Smooth muscle cell (in vitro differentiated cells): ENCODE measurements at regions not wholly inside any gene's neighbourhood (a gene's known extent, or its start where the extent isn't known, plus 50 kb on each side); places are given as distances from the start of the nearest gene placed in this dataset.
"Not testable (repeated sequence)": the region's sequence is repeated elsewhere in the genome, so short reads cannot be mapped to it uniquely, and the experiment has no call there.

ENCODE experiments used
- DNase-seq: peaks from one replicate; lab custom pipeline; 2025; ENCODE audit not compliant: unreplicated experiment; lab: John Stamatoyannopoulos, UW
- H2AFZ ChIP-seq: fragments of 200-600 bp; sonication (generic); 2 replicates; pipeline ENCODE4 v1.6.0; 2016; ENCODE audit warnings: antibody characterized with exemption, low read depth, mild to moderate bottlenecking
- H3F3A ChIP-seq: fragments of 200-600 bp; sonication (generic); 2 replicates; pipeline ENCODE4 v1.6.0; 2017; ENCODE audit warnings: antibody characterized with exemption, low read depth
- H3K27ac ChIP-seq: fragments of 200-600 bp; sonication (generic); 2 replicates; pipeline ENCODE4 v1.5.1; 2016; ENCODE audit warnings: low read depth, mild to moderate bottlenecking
- H3K27me3 ChIP-seq: fragments of 200-600 bp; sonication (generic); 2 replicates; pipeline ENCODE4 v1.6.1; 2016; ENCODE audit warnings: low read depth, mild to moderate bottlenecking
- H3K36me3 ChIP-seq: fragments of 200-600 bp; sonication (generic); 2 replicates; pipeline ENCODE4 v1.5.1; 2016; ENCODE audit warnings: low read depth
- H3K4me1 ChIP-seq: fragments of 200-600 bp; sonication (generic); 2 replicates; pipeline ENCODE4 v1.5.1; 2016; ENCODE audit warnings: low read depth
- H3K4me2 ChIP-seq: fragments of 200-600 bp; sonication (generic); 2 replicates; pipeline ENCODE4 v1.6.0; 2016; ENCODE audit warnings: mild to moderate bottlenecking
- H3K4me3 ChIP-seq: fragments of 200-600 bp; sonication (generic); 2 replicates; pipeline ENCODE4 v1.5.1; 2016; ENCODE audit warnings: mild to moderate bottlenecking
- H3K79me2 ChIP-seq: fragments of 200-600 bp; sonication (generic); 2 replicates; pipeline ENCODE4 v1.6.0; 2016; ENCODE audit warnings: low read depth, mild to moderate bottlenecking
- H3K9ac ChIP-seq: fragments of 200-600 bp; sonication (generic); 2 replicates; pipeline ENCODE4 v1.6.0; 2016; ENCODE audit warnings: low read depth
- H3K9me3 ChIP-seq: fragments of 200-600 bp; sonication (generic); replicated peaks from 2 replicates; pipeline ENCODE4 v1.5.1; 2016; ENCODE audit warnings: low read depth
- H4K20me1 ChIP-seq: fragments of 200-600 bp; sonication (generic); 2 replicates; pipeline ENCODE4 v1.6.0; 2016; ENCODE audit warnings: low read depth
- WGBS: methylation state at CpG from one replicate; pipeline ENCODE4 v1.1.7; 2016; ENCODE audit warnings: low lambda C conversion rate; 5-methylcytosine and 5-hydroxymethylcytosine counted together
- TF ChIP-seq, protein P1 (sequence below): fragments of 200-600 bp; sonication (generic); IDR thresholded peaks from 2 replicates; pipeline ENCODE4 v1.5.1; 2017; ENCODE audit warnings: borderline replicate concordance, mild to moderate bottlenecking, antibody characterized with exemption; ENCODE audit not compliant: insufficient read depth, poor library complexity, severe bottlenecking

DNA sequence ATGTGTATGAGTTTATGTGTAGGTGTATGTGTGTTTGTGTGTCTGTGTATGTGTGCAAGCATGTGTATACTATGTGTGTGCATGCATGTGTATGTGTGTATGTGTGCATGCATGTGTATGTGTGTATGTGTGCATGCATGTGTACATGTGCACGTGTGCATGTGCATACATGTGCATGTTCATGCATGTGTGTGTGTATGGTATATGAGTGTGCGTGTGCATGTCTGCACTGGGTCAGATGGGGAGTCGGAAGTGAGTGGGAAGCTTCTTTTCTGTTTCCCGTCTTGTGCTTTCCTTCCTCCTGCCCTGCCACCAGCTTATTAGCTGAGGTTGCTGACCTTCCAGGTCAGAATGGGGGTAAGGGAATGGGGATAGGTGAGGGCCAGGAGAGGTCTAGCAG, 174.7 kb downstream of the MAP2K4 start:
- WGBS: 69% methylated on average over 4 of the region's 4 CpGs
- TF ChIP-seq, protein P1, sequence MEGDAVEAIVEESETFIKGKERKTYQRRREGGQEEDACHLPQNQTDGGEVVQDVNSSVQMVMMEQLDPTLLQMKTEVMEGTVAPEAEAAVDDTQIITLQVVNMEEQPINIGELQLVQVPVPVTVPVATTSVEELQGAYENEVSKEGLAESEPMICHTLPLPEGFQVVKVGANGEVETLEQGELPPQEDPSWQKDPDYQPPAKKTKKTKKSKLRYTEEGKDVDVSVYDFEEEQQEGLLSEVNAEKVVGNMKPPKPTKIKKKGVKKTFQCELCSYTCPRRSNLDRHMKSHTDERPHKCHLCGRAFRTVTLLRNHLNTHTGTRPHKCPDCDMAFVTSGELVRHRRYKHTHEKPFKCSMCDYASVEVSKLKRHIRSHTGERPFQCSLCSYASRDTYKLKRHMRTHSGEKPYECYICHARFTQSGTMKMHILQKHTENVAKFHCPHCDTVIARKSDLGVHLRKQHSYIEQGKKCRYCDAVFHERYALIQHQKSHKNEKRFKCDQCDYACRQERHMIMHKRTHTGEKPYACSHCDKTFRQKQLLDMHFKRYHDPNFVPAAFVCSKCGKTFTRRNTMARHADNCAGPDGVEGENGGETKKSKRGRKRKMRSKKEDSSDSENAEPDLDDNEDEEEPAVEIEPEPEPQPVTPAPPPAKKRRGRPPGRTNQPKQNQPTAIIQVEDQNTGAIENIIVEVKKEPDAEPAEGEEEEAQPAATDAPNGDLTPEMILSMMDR: no peak

DNA sequence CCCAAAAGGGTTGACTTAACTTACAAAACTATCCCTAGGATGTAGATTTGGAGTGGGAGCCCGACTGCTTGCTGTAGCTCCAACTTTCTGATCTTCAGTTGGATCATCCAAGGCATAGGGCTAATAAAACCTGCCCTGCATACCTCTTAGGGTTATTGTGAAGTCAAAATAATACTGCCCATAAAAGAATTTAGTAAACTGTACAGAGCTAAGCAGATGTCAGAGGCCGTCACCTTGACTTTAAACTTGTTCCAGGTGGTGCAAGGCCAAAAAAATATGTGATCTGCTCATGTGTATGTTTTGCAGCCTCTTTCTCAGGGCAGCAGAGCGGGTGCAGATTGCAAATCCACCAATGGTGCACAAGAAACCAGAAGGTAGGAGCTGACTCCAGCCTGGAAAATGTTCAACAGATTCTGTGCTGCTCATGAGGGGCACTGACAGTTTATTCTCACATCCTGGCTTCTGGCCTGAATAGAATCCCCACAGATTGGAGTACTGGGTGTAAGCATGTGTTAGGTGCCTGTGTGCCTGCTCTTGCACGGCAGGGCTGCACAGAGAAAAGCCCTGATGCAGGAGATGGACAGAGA, 180.7 kb downstream of the MAP2K4 start:
- no peaks in the 10 kb centered on the region for H3K79me2 ChIP-seq
- H3K36me3 ChIP-seq: no peaks in the 10 kb centered on the region
- H3K4me2 ChIP-seq: no peak overlapping the region
- no peak overlapping the region for H3K4me3 ChIP-seq
- no peak overlapping the region for H2AFZ ChIP-seq
- no peaks in the 10 kb centered on the region for H4K20me1 ChIP-seq
- TF ChIP-seq, protein P1: no peak
- H3K27ac ChIP-seq: no peak overlapping the region
- H3K9ac ChIP-seq: no peak overlapping the region
- H3K9me3 ChIP-seq: no peaks in the 10 kb centered on the region
- H3F3A ChIP-seq: no peaks in the 10 kb centered on the region
- no peaks in the 10 kb centered on the region for H3K27me3 ChIP-seq
- H3K4me1 ChIP-seq: no peaks in the 10 kb centered on the region
- WGBS: 92% methylated on average over 4 of the region's 4 CpGs
- DNase-seq: no peak

More for the DNA sequence above, 174.7 kb downstream of the MAP2K4 start:
- no peaks in the 10 kb centered on the region for H3K79me2 ChIP-seq
- H3K4me1 ChIP-seq: no peaks in the 10 kb centered on the region
- H3K4me3 ChIP-seq: no peak overlapping the region
- H4K20me1 ChIP-seq: no peaks in the 10 kb centered on the region
- no peaks in the 10 kb centered on the region for H3K27me3 ChIP-seq
- no peaks in the 10 kb centered on the region for H3K36me3 ChIP-seq
- DNase-seq: no peak
- H3K4me2 ChIP-seq: no peak overlapping the region
- H3K9me3 ChIP-seq: no peaks in the 10 kb centered on the region
- no peaks in the 10 kb centered on the region for H3F3A ChIP-seq
- H3K27ac ChIP-seq: no peak overlapping the region
- no peak overlapping the region for H3K9ac ChIP-seq
- no peak overlapping the region for H2AFZ ChIP-seq

DNA sequence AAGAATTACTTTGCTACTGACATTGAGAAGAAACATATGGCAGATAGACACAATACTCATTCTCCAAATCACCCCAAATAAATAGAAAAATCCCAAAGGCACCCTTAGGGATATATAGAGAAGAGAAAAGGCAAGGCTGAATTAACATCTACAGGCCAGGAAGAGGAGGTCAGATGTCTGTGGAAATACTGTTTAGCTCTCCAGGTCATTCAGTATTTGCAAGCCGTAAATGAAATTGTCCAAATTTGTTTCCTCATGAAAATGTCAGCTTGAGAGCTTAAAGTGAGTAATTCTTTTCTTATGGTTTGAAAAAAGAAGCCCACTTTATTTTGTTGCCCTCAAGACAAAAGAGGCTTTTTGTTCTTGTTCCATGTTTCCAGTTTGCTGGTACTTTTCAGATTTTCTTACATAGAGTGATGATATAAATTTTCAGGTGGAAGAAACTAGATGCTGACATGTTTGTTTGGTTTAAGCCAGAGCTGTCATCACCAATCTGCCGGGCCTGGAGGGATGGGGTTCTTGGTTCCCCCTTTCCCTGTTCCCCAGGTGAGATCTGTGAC, 189.0 kb downstream of the MAP2K4 start:
- H2AFZ ChIP-seq: no peak overlapping the region
- no peaks in the 10 kb centered on the region for H3K27me3 ChIP-seq
- H3K4me2 ChIP-seq: no peak overlapping the region
- no peak overlapping the region for H3K4me3 ChIP-seq
- WGBS: 90% methylated on average over 2 of the region's 2 CpGs
- H4K20me1 ChIP-seq: no peaks in the 10 kb centered on the region
- no peaks in the 10 kb centered on the region for H3K4me1 ChIP-seq
- no peaks in the 10 kb centered on the region for H3F3A ChIP-seq
- no peaks in the 10 kb centered on the region for H3K36me3 ChIP-seq
- DNase-seq: no peak
- H3K27ac ChIP-seq: no peak overlapping the region
- H3K79me2 ChIP-seq: no peaks in the 10 kb centered on the region
- no peaks in the 10 kb centered on the region for H3K9me3 ChIP-seq
- TF ChIP-seq, protein P1: no peak
- H3K9ac ChIP-seq: no peak overlapping the region

DNA sequence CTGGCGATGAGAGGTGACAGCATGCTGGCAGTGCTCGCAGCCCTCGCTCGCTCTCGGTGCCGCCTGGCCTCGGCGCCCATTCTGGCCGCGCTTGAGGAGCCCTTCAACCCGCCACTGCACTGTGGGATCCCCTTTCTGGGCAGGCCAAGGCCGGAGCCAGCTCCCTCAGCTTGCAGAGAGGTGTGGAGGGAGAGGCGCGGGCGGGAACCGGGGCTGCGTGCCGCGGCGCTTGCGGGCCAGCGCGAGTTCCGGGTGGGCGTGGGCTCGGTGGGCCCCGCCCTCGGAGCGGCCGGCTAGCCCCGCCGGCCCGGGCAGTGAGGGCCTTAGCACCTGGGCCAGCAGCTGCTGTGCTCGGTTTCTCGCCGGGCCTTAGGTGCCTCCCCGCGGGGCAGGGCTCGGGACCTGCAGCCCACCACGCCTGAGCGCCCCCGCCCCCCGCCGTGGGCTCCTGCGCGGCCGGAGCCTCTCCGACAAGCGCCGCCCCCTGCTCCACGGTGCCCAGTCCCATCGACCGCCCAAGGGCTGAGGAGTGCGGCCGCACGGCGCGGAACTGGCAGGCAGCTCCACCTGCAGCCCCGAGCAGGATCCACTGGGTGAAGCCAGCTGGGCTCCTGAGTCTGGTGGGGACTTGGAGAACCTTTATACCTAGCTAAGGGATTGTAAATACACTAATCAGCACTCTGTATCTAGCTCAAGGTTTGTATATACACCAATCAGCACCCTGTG, 200.2 kb downstream of the MAP2K4 start:
- not testable (repeated sequence) for DNase-seq, H3K9me3 ChIP-seq, H3K27ac ChIP-seq, H4K20me1 ChIP-seq, H3F3A ChIP-seq, H3K79me2 ChIP-seq, H3K4me3 ChIP-seq, H2AFZ ChIP-seq, H3K4me1 ChIP-seq, H3K4me2 ChIP-seq, H3K36me3 ChIP-seq, H3K9ac ChIP-seq
- peaks cover 11% of the 10 kb centered on the region for H3K27me3 ChIP-seq
- WGBS: 96% methylated on average over 27 of the region's 59 CpGs
